GM19468 (cell line): ENCODE measurements at regions not wholly inside any gene's neighbourhood (a gene's known extent, or its start where the extent isn't known, plus 50 kb on each side); places are given as distances from the start of the nearest gene placed in this dataset.
"Not testable (repeated sequence)": the region's sequence is repeated elsewhere in the genome, so short reads cannot be mapped to it uniquely, and the experiment has no call there.

Experiments
- ATAC-seq: cut with Tn5 transposase; IDR thresholded peaks from one replicate; pipeline ENCODE4 v1.9.1; 2021; ENCODE audit warnings: mild to moderate bottlenecking, moderate library complexity, moderate number of reproducible peaks; ENCODE audit not compliant: unreplicated experiment; ENCODE audit errors: extremely low read depth

DNA sequence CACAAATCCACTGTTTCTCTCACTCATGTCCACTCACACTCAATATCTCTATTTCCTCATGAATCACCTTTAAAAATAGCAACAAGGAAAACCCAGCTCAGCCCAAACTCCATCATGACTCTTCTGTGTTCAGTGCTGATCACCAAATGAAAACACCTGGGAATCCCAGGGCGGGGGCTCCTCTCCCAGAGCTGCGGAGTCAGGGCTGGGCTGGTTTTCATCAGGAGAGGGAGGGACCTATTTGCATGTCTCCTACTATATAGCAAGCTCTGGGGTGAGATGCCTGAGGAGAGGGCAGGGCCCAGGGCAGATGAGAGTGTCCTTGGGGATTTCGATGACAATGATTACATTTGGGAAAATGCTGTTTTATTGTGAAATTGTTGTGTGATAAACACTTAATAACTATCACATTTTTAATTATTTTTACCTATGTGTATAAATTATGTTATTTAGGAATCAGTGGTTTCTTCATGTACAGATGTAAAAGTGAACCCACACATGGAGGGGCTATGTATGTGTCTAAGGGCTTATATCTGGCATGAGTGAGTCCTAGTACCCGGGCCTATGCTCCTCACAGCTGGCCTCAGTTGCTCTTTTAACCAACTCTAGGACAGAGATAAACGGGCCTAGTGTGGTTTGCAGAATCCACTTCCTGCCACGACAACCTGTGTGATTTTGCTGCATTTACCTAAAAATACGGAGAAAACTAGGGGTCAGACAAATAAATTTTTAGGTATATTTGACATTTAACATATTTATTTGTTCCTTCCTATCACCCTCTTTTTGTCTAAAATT, 1131.9 kb downstream of the TMEM121 start:
- ATAC-seq: not testable (repeated sequence)

DNA sequence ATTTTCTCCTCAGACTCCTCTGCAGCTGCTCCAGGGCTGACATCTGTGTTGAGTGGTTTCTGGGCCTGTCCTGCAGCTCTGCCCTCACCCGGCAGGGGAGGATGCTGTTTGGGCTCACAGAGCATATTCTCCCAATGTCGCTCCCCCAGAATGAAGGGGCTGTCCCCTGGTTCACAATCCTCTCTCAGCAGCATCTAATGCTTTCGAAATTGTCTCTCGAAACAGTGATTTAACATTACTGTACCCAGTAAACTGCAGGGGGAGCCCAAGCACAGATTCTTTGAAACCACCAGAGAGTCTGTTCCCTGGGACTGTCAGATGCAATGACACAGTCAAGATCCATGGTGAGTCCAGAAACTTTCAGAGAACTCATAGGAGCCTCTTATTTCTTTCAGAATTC, 1135.2 kb downstream of the TMEM121 start:
- not testable (repeated sequence) for ATAC-seq

DNA sequence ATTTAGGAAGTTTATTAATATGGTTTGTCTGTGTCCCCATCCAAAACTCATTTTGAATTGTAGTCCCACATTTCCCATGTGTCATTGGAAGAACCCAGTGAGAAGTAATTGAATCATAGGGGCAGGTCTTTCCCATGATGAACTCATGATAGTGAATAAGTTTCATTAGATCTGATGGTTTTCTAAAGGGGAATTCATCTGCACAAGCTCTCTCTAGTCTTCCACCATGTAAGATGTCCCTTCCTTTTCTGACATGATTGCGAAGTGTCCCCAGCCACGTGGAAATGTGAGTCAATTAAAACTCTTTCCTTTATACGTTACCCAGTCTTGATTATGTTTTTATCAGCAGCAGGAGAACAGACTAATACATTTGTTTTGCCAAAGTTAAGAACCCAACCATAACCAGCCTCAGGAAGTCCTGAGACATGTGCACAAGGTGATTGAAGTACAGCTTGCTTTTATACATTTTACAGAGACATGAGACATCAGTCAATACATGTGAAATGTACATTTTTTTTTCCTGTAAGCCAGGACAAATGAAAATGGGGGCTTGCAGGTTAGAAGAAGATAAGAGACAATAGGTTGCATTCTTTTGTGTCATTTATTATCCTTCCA, 1136.7 kb downstream of the TMEM121 start:
- no peak for ATAC-seq

DNA sequence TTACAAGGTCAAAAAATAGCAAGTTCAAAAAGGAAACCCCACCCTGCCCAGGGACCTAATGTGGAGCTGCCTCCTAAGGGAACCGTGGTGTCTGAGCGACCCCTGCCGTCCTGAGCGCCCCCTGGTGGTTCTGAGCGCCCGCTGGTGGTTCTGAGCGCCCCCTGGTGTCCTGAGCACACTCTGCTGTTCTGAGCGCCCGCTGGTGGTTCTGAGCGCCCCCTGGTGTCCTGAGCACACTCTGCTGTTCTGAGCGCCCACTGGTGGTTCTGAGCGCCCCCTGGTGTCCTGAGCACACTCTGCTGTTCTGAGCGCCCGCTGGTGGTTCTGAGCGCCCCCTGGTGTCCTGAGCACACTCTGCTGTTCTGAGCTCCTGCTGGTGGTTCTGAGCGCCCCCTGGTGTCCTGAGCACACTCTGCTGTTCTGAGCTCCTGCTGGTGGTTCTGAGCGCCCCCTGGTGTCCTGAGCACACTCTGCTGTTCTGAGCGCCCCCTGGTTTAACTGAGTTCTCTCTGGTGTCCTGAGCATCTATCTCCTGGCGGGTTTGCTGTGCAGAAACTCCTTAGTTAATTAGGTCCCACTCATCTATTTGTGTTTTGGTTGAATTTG, 1137.5 kb downstream of the TMEM121 start:
- not testable (repeated sequence) for ATAC-seq

DNA sequence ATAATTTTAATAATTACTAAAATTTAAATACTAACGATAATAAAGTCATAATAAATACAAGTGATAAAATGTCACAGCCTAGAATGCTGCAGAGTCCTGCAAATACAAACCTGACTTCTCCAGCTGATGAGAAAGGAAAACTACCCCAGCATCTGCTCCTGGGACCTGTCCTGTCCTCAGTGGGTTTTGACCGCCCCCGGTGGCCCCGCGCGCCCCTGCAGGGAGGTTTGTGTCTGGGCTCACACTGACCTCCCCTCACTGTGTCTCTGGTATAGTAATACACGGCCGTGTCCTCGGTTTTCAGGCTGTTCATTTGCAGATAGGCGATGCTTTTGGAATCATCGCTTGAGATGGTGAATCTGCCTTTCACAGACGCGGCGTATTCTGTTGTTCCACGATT, 1139.4 kb downstream of the TMEM121 start:
- no peak for ATAC-seq

DNA sequence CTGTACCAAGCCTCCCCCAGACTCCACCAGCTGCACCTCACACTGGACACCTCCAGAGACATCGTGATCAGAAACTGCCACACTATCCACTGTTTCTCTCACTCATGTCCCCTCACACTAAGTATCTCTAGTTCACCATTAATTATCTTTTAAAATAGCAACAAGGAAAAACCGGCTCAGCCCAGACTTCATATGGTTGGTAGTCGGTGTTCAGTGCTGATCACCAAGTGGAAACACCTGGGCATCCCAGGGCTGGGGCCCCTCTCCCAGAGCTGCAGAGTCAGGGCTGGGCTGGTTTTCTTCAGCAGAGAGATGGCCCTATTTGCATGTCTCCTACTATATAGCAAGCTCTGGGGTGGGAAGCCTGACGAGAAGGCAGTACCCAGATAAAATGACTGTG, 1140.0 kb downstream of the TMEM121 start:
- ATAC-seq: no peak

DNA sequence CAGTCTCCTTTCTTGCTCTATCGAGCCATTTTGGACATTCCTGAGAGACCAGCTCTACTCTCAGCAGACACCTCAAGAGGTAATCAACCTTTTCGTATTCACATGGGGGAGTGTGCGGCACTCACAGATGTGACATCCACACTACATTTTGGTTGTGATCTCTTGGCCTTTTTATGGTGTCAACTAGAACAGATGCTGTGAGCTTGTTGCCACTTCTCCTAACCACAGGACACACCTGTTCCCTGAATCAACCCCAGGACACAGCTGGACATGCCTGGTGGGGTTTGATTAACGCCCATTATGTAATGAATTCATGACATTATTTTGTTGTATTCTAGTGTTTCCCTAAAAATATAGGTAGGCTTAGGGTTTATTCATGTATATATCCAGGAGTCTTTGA, 1143.6 kb downstream of the TMEM121 start:
- ATAC-seq: no peak

DNA sequence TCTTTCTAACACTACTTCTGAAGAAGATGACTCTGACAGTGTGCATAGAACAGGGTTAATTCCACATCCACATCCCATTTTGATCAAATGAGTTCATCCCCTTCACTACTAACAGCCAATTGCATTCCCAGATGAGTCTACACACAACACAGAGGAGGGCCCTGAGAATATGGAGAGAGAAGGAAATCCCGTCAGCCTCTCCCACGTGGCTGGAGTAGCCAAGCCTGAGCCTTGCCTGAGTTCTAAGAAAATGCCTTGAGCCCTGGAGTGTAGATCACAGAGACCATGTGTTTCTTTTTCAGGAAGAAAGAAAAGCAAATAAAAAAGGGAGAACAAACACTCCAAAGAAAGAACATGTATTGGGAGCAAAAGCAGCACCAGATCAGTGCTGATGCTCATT, 1147.7 kb downstream of the TMEM121 start:
- not testable (repeated sequence) for ATAC-seq

DNA sequence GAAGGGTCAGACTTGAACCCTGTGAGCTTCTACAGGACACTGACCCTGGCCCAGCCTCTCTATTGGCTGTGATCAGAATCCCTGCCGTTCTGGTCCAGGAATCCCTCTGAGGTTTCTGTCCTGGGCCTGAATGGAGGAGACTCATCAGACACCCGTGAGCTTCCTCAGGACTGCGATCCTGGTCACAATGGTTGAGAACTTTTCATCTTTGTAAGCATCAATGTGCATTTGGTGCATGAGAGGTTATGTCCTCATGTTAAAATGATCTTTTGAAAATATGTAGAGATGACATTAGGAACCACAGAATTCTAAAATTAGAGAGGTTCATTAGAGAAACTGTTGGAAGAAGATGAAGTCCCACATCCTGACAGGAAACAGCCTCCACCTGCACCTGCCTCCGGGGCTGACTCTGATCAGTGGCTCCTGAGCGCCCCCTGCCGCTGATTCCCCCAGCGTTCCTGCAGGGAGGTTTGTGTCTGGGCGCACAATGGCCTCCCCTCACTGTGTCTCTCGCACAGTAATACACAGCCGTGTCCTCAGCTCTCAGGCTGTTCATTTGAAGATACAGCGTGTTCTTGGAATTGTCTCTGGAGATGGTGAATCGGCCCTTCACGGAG, 1148.2 kb downstream of the TMEM121 start:
- ATAC-seq: not testable (repeated sequence)

DNA sequence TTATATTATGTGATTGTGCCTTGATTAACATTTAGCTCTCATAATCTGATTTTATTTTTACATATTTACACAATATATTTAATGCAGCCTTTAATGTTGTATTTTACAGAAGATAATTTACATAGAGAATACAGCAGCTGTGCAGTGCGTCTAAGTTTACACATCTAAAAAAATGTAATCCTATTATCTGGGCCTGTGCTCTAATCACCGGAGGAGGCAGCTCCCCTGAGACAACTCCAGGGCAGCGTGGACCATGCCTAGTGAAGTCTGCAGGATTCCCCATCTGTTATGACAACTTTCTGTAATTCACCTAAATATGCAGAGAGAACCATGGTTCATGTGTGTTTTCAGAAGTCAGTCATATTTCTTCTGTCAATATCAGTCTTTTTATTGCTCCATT, 1149.3 kb downstream of the TMEM121 start:
- not testable (repeated sequence) for ATAC-seq

DNA sequence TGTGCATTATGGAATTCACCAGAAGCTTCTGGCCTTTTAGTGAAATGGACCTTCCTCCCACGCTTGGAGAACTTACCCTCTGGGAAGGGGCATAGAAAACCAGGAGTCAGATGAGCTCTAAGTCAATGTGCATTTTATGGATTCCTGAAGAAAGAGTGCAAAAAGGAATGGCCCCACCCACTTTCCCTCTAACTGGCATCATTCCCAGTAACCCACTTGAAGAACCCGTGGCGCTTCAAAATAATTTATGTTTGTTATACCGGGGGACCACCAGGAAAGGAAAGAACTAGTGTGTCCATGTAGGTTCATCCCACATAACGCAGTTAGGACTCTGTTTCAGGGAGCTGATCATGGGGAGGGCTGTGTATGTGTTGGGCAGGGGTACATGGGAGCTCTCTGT, 1153.4 kb downstream of the TMEM121 start:
- ATAC-seq: no peak

DNA sequence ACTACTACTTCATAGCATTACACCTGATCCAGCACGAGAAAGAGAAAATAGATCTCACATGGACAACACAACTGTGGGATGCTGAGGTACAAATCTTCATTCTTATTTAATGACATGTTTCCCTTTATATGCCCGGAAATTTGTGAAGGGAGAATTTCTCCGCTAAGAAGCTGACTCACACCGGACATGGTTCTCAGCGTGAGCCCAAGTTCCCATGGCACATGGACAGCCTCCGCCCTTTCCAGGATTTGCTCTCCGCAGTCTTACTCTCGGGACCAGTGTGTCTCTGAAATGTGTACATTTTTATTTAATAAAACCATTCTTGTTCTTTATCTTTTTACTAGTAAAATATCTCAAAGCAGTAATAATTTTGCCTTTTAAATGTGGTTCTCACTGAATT, 1154.8 kb downstream of the TMEM121 start:
- ATAC-seq: no peak

DNA sequence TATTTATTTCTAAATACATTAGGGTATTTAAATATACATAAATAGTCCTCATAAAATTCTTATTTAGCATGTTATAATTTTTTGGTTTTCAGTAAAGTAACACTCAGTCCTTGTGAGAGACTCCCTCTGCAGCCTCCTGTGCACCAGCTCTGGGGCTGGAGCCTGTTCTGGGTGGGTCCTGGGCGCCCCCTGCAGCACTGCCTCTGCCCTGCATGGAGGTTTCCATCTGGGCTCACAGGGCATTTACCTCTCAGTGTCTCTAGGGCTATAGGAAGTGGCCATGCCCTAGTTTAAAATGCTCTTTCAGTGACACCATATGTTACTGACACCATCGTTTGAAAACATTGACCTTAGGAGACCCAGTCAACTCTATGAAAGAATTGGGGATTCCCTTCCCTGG, 1155.2 kb downstream of the TMEM121 start:
- ATAC-seq: no peak

DNA sequence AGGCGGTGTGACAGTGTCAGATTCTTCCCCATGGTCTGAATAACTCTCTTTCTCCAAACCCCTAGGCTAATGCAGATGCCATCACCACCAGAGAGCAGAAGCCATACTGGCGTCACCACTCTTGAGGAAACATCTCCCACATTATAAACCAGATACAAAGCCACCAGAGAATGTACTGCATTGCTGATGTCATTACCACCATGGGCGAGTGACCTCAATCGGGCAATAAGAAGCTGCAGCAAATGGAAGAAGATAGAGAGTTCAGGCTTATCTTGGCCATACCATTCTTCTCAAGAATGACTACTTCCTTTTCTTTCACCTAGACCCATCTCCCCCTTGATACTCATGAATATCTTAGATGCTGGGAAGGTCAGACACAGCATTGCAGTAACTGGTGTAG, 1157.2 kb downstream of the TMEM121 start:
- ATAC-seq: no peak

DNA sequence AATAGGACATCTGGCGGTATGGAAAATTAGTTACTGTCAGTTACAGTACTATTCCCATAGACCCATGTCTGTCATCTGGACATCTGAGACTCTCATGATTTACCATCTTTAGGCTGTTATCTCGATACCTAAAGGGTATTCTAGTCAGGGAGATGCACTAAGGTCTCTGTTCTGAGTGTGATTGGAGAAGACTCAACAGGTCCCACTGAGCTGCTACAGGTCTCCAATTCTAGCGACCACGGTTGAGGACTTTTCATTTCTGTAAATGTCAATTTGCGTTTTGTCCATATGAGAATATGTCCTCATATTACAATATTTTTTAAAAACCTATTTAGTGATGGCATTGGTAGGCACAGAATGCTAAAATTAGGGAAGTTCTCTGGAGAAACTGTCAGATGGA, 1160.2 kb downstream of the TMEM121 start:
- ATAC-seq: no peak

DNA sequence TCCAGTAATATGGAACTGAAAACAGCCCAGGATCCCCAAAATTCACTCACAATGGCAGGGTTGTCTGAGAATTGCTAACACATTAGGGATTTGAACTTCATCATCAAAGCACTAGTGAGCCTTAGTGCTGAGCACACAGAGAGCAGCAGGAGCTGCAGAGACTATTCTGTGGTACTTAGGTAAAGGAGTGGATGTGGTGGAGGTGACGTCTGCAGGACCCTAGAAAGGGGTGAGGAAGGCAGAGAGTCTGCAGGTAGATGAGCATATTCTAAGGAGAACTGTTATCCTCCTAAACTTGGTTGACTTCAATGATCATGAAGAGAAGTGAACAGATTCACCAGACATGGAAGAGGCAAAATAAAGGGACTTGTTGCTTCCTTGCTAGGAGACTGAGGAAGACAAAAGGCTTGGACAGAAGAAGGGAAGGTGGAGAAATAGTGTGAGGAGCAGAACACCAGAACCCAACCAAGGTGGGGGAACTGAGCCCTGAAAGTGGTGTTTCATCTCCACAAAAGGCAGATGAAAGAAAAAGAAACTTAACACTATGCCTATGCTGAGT, 1164.0 kb downstream of the TMEM121 start:
- ATAC-seq: no peak

DNA sequence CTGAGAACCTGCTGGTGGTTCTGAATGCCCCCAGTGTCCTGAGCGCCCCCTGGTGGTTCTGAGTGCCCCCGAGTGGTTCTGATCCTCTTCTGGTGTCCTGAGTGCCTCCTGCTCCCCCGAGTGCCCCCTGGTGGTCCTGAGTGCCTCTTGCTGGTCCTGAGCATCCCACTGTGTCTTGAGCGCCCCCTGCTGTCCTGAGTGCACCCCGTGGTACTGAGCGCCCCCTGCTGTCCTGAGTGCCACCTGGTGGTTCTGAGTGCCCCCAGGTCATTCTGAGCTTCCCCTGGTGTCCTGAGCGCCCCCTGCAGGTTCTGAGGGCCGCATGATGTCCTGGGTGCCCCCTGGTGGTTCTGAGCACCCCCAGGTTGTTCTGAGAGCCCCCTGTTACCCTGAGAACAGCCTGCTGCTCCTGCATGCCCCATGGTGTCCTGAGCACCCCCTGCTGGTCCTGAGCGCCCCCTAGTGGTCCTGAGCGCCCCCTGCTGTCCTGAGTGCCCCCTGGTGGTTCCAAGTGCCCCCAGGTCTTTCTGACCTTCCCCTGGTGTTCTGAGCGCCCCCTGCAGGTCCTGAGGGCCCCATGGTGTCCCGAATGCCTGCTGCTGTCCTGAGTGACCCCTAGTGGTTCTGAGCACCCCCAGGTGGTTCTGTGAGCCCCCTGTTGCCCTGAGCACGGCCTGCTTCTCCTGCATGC, 1165.4 kb downstream of the TMEM121 start:
- ATAC-seq: no peak

DNA sequence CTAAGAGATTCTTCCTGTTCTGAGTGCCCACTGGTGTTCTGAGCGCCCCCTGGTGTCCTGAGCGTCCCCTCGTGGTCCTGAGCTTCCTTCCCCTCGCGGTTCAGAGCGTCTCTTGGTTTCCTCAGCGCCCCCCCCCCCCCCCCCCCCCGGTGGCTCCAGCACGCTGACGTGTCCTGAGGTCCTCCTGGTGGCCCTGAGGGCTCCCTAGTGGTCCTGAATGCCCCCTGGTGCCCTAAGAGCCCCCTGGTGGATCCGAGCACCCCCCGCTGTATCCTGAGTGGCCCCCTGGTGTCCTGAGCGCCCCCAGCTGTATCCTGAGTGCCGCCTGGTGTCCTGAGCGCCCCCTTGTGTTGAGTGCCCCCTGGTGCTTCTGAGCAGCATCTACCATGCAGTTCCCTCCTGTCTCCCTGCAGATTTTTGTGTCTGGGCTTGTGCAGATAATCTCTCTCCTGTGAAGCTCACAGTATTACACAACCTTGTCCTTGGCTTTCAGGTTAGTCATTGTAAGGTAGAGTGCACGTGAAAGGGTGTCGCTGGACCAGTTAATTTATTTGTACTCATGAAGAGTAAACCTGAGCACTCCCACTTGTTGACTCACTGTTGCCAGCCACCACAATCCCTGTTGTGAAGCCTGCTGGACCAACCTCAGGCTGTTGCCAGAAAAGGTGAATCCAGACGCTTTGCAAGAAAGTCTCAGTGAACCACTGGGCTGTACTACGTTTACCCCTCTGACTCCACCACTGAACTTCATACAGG, 1168.4 kb downstream of the TMEM121 start:
- no peak for ATAC-seq

DNA sequence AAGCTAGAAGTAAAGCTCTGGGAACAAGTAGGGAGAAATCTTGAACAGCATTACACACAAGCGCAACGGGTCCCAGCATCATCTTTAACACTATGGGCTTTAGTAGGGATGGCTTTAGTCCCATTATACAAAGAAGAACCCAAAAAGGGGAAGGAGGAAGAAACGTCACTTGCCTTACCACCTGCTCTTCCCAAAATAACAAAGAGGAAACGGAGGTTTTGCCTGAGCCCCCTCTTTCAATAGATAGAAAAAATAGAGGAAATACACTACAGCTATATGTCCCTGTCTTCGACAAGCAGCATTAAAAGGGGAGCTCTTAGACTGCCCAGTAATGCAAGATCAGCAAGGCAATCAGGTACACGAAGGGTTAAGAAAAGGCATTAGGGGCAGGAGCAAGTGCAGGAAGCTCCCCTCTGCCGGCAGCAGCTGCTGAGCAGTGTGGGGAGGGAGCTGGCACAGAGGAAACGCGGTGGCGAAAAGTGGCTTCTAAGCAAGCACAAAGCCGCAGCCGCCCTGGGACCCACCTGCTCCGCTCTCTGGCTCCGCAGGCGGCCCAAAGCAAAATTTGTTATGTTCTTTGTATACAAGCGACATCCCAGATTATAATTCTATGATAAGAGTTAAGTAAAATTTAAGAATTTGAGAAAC, 1172.4 kb downstream of the TMEM121 start:
- not testable (repeated sequence) for ATAC-seq
